GM18951 (cell line): ENCODE measurements at regions not wholly inside any gene's neighbourhood (a gene's known extent, or its start where the extent isn't known, plus 50 kb on each side); places are given as distances from the start of the nearest gene placed in this dataset.

Source experiments
- POLR2A ChIP-seq: IDR thresholded peaks from 4 replicates; pipeline ENCODE4 v1.6.1; 2011; ENCODE audit warnings: mild to moderate bottlenecking; ENCODE audit not compliant: insufficient read length, insufficient read depth; ENCODE audit errors: extremely low read depth
- in situ Hi-C: fragments of 300-500 bp; cut with MboI; formaldehyde crosslinking; loops from one replicate; pipeline ENCODE4 v1.12.0; 2022; ENCODE audit warnings: low sequenced_read_pairs, mixed read lengths, inconsistent platforms; ENCODE audit not compliant: unreplicated experiment

GRCh38 chr1:88179943-88180342 is 504.1 kb upstream of the PKN2 start:
- in situ Hi-C loops = no loop called here
- no peak for TF ChIP-seq POLR2A

- no peak for TF ChIP-seq POLR2A
- in situ Hi-C loops = no loop called here
Observed at GRCh38 chr1:88180449-88181108, 503.5 kb upstream of the PKN2 start.

GRCh38 chr1:88186911-88187310 is 497.2 kb upstream of the PKN2 start:
- in situ Hi-C loops = no loop called here
- no peak for TF ChIP-seq POLR2A

GRCh38 chr1:88188038-88188437 is 496.0 kb upstream of the PKN2 start:
- TF ChIP-seq POLR2A = no peak
- in situ Hi-C loops = no loop called here

GRCh38 chr1:88189525-88189924 is 494.5 kb upstream of the PKN2 start:
- TF ChIP-seq POLR2A = no peak
- in situ Hi-C loops = no loop called here

GRCh38 chr1:88191917-88192316 is 492.2 kb upstream of the PKN2 start:
- no peak for TF ChIP-seq POLR2A
- in situ Hi-C loops = no loop called here

- in situ Hi-C loops = no loop called here
- no peak for TF ChIP-seq POLR2A
Observed at GRCh38 chr1:88194542-88194941, 489.5 kb upstream of the PKN2 start.

GRCh38 chr1:88200545-88200944 is 483.5 kb upstream of the PKN2 start:
- no peak for TF ChIP-seq POLR2A
- in situ Hi-C loops = no loop called here

- in situ Hi-C loops = no loop called here
- TF ChIP-seq POLR2A = no peak
Observed at GRCh38 chr1:88204111-88204510, 480.0 kb upstream of the PKN2 start.

GRCh38 chr1:88204612-88205167 is 479.4 kb upstream of the PKN2 start:
- in situ Hi-C loops = no loop called here
- no peak for TF ChIP-seq POLR2A

- no peak for TF ChIP-seq POLR2A
Observed at GRCh38 chr1:88208389-88208788, 475.7 kb upstream of the PKN2 start.

GRCh38 chr1:88210103-88210787 is 473.8 kb upstream of the PKN2 start:
- TF ChIP-seq POLR2A = no peak
- in situ Hi-C loops = no loop called here

More at GRCh38 chr1:88208389-88208788, 475.7 kb upstream of the PKN2 start:
- in situ Hi-C loops = no loop called here

GRCh38 chr1:88216441-88216840 is 467.6 kb upstream of the PKN2 start:
- no peak for TF ChIP-seq POLR2A
- in situ Hi-C loops = no loop called here

GRCh38 chr1:88217386-88217785 is 466.7 kb upstream of the PKN2 start:
- TF ChIP-seq POLR2A = no peak
- in situ Hi-C loops = no loop called here
